HL-60 (cell line): ENCODE measurements at regions not wholly inside any gene's neighbourhood (a gene's known extent, or its start where the extent isn't known, plus 50 kb on each side); places are given as distances from the start of the nearest gene placed in this dataset.

Source experiments
- GABPA ChIP-seq: IDR thresholded peaks from 2 replicates; pipeline ENCODE4 v1.6.1; 2012; ENCODE audit warnings: low read depth
- POLR2AphosphoS5 ChIP-seq: IDR thresholded peaks from 2 replicates; pipeline ENCODE4 v1.6.1; 2012; ENCODE audit warnings: low read depth
- TF ChIP-seq, protein P1 (sequence below): IDR thresholded peaks from one replicate; pipeline ENCODE4 v1.5.1; 2011; ENCODE audit warnings: low read length, control low read depth, inconsistent platforms; ENCODE audit not compliant: insufficient read depth

DNA sequence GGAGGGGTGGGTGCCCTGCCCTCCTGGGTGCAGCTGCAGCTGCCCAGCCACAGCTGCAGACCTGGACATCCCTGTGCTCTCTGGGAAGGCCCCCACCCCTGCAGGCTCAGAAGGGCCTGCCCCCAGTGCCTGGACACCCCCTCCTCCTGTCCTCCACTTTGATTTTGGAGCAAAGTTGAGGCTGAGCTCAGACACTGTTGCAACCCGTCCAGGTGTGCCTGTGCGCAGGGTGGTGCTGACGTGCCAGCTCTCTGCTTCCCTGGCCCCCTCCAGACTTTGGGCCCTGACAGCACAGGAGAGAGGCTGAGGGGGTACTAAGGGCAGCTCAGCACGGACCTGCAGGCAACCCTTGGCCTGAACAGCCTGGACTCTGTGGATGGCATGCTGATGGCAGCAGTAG lies 750.3 kb downstream of the ARAP2 start:
- TF ChIP-seq, protein P1, sequence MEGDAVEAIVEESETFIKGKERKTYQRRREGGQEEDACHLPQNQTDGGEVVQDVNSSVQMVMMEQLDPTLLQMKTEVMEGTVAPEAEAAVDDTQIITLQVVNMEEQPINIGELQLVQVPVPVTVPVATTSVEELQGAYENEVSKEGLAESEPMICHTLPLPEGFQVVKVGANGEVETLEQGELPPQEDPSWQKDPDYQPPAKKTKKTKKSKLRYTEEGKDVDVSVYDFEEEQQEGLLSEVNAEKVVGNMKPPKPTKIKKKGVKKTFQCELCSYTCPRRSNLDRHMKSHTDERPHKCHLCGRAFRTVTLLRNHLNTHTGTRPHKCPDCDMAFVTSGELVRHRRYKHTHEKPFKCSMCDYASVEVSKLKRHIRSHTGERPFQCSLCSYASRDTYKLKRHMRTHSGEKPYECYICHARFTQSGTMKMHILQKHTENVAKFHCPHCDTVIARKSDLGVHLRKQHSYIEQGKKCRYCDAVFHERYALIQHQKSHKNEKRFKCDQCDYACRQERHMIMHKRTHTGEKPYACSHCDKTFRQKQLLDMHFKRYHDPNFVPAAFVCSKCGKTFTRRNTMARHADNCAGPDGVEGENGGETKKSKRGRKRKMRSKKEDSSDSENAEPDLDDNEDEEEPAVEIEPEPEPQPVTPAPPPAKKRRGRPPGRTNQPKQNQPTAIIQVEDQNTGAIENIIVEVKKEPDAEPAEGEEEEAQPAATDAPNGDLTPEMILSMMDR: no peak
- no peak for TF ChIP-seq POLR2AphosphoS5
- no peak for TF ChIP-seq GABPA
